ENCODE measurements at regions not wholly inside any gene's neighbourhood (a gene's known extent, or its start where the extent isn't known, plus 50 kb on each side); places are given as distances from the start of the nearest gene placed in this dataset.

DNA sequence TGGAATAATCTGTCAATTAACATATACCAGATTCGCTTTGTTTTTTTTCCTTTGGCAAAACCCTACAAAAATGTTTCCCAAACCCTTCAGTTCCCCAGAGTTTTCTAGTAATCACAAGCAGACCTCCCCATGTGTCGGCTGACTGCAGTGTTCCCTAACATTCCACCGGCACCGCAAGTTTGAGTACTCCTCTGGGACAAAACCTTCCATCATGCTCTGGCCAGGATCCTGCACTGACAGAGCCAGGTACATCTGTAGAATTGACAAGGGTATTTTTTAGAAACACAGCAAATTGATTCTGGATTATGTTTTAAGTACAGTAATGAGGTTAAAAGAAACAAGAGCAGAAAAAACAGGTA lies 174.7 kb downstream of the GAS1 start:
- ChIA-PET CTCF (no interaction called here), POLR2A (no interaction called here)
- TF ChIP-seq, protein P1, sequence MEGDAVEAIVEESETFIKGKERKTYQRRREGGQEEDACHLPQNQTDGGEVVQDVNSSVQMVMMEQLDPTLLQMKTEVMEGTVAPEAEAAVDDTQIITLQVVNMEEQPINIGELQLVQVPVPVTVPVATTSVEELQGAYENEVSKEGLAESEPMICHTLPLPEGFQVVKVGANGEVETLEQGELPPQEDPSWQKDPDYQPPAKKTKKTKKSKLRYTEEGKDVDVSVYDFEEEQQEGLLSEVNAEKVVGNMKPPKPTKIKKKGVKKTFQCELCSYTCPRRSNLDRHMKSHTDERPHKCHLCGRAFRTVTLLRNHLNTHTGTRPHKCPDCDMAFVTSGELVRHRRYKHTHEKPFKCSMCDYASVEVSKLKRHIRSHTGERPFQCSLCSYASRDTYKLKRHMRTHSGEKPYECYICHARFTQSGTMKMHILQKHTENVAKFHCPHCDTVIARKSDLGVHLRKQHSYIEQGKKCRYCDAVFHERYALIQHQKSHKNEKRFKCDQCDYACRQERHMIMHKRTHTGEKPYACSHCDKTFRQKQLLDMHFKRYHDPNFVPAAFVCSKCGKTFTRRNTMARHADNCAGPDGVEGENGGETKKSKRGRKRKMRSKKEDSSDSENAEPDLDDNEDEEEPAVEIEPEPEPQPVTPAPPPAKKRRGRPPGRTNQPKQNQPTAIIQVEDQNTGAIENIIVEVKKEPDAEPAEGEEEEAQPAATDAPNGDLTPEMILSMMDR (IDR thresholded peaks at IDR 0.05): no peak
- TF ChIP-seq EZH2 (IDR thresholded peaks at IDR 0.05; ENCODE audit: borderline replicate concordance, insufficient read depth, low read depth, low read length, poor library complexity, severe bottlenecking): no peak
- Histone ChIP-seq H3K27ac (ENCODE audit: low read length in 2 of 2) (no peak overlapping the region), H4K20me1 (ENCODE audit: control insufficient read depth, insufficient read depth, low read length, poor library complexity, severe bottlenecking) (no peaks in the 10 kb centered on the region), H3K9ac (ENCODE audit: low read length) (no peak overlapping the region), H3K4me3 (ENCODE audit: control extremely low read depth in 1 of 5, extremely low read depth in 1 of 5, insufficient read depth in 1 of 5, low read depth in 2 of 5, low read length in 4 of 5) (no peak overlapping the region), H3K36me3 (replicated peaks in 1 of 2; ENCODE audit: control extremely low read depth in 1 of 2, control insufficient read depth in 1 of 2, extremely low read depth in 1 of 2, insufficient read depth in 2 of 2, low read length in 1 of 2) (no peaks in the 10 kb centered on the region), H3K4me2 (replicated peaks; ENCODE audit: low read depth, low read length, poor library complexity, severe bottlenecking) (no peak overlapping the region), H3K79me2 (ENCODE audit: control insufficient read depth, insufficient read depth, low read length) (no peaks in the 10 kb centered on the region), H3K27me3 (replicated peaks in 1 of 4; ENCODE audit: control extremely low read depth in 1 of 4, control insufficient read depth in 3 of 4, insufficient read depth in 4 of 4, low read length in 3 of 4) (no peaks in the 10 kb centered on the region), H2AFZ (ENCODE audit: insufficient read depth, low read depth, low read length, poor library complexity, severe bottlenecking) (no peak overlapping the region), H3K4me1 (ENCODE audit: control insufficient read depth in 2 of 2, insufficient read depth in 2 of 2, low read length in 2 of 2) (no peaks in the 10 kb centered on the region), H3K9me3 (ENCODE audit: control extremely low read depth in 1 of 3, control insufficient read depth in 2 of 3, insufficient read depth in 1 of 3, low read length in 2 of 3) (no peaks in the 10 kb centered on the region)
- Mint-ChIP-seq H3K27ac (no peak overlapping the region), H3K4me3 (no peak overlapping the region), H3K27me3 (no peaks in the 10 kb centered on the region), H3K4me1 (no peaks in the 10 kb centered on the region), H3K9me3 (ENCODE audit: insufficient read depth) (no peaks in the 10 kb centered on the region)
- DNase-seq (no peak), ATAC-seq (ENCODE audit: low read depth) (no peak)
- intact Hi-C loops (cut with micrococcal nuclease): no loop called here
- 96% methylated on average over 4 of the region's 4 CpGs for WGBS (ENCODE audit: insufficient coverage)

DNA sequence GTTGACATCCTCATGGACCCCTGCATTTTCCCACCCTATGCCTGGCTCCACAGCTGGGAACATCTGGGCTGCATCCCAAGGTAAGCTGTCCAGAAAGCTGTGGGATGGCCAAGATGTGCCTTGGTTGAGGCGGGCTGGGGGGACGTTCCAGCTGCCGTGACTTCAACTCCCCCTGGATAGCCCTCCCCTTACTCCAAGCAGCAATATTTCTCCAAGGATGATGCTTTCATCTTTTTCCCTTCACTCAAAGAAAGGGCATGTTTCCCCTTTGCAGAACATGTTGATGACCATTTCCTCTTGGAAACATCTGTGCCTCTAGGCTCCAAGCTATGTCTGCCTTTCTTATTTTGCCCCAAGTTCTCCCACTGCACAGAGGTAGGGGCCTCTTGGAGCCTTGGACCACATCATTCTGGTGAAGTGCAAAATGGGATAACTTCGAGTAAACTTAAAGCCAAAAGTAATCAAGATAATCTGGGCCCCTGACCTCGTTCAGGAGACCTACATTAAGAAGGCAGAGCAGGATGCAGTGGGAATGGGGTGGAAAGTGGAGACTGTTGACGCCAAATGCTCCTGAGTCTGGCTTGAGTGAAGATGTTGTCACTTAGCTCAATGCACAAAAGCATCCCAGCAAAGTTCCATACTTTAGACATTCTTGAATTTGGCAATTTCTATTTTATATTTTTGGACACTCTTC lies 175.2 kb downstream of the GAS1 start:
- Histone ChIP-seq H3K4me2 (replicated peaks; ENCODE audit: low read depth, low read length, poor library complexity, severe bottlenecking) (no peak overlapping the region), H3K27ac (ENCODE audit: low read length in 2 of 2) (no peak overlapping the region), H3K36me3 (replicated peaks in 1 of 2; ENCODE audit: control extremely low read depth in 1 of 2, control insufficient read depth in 1 of 2, extremely low read depth in 1 of 2, insufficient read depth in 2 of 2, low read length in 1 of 2) (no peaks in the 10 kb centered on the region), H4K20me1 (ENCODE audit: control insufficient read depth, insufficient read depth, low read length, poor library complexity, severe bottlenecking) (no peaks in the 10 kb centered on the region), H3K4me3 (ENCODE audit: control extremely low read depth in 1 of 5, extremely low read depth in 1 of 5, insufficient read depth in 1 of 5, low read depth in 2 of 5, low read length in 4 of 5) (no peak overlapping the region), H3K9me3 (ENCODE audit: control extremely low read depth in 1 of 3, control insufficient read depth in 2 of 3, insufficient read depth in 1 of 3, low read length in 2 of 3) (no peaks in the 10 kb centered on the region), H3K27me3 (replicated peaks in 1 of 4; ENCODE audit: control extremely low read depth in 1 of 4, control insufficient read depth in 3 of 4, insufficient read depth in 4 of 4, low read length in 3 of 4) (no peaks in the 10 kb centered on the region), H2AFZ (ENCODE audit: insufficient read depth, low read depth, low read length, poor library complexity, severe bottlenecking) (no peak overlapping the region), H3K9ac (ENCODE audit: low read length) (no peak overlapping the region), H3K79me2 (ENCODE audit: control insufficient read depth, insufficient read depth, low read length) (no peaks in the 10 kb centered on the region), H3K4me1 (ENCODE audit: control insufficient read depth in 2 of 2, insufficient read depth in 2 of 2, low read length in 2 of 2) (no peaks in the 10 kb centered on the region)
- ATAC-seq (ENCODE audit: low read depth) (no peak), DNase-seq (no peak)
- Mint-ChIP-seq H3K4me1 (no peaks in the 10 kb centered on the region), H3K9me3 (ENCODE audit: insufficient read depth) (no peaks in the 10 kb centered on the region), H3K27ac (no peak overlapping the region), H3K27me3 (no peaks in the 10 kb centered on the region), H3K4me3 (no peak overlapping the region)
- 84% methylated on average over 6 of the region's 6 CpGs for WGBS (ENCODE audit: insufficient coverage)
- CTCF ChIA-PET: no interaction called here
- TF ChIP-seq, protein P1 (IDR thresholded peaks at IDR 0.05): no peak
- no peak for TF ChIP-seq EZH2 (IDR thresholded peaks at IDR 0.05; ENCODE audit: borderline replicate concordance, insufficient read depth, low read depth, low read length, poor library complexity, severe bottlenecking)
- POLR2A ChIA-PET: no interaction called here
- intact Hi-C loops (cut with micrococcal nuclease): no loop called here
